Endodermal cell (in vitro differentiated cells): ENCODE measurements at regions not wholly inside any gene's neighbourhood (a gene's known extent, or its start where the extent isn't known, plus 50 kb on each side); places are given as distances from the start of the nearest gene placed in this dataset.

Experiments
- DNase-seq: peaks from one replicate; pipeline ENCODE4 v3.0.0-alpha.2; 2017
- H3K27ac ChIP-seq: 2 replicates; pipeline ENCODE4 v1.5.1; 2013; ENCODE audit warnings: mild to moderate bottlenecking, low read depth, low read length, moderate library complexity
- H3K27me3 ChIP-seq: 2 replicates; pipeline ENCODE4 v1.6.1; 2013; ENCODE audit warnings: mild to moderate bottlenecking, low read length, moderate library complexity; ENCODE audit not compliant: insufficient read depth, control insufficient read depth, poor library complexity, severe bottlenecking
- H3K36me3 ChIP-seq: 2 replicates; pipeline ENCODE4 v1.7.0; 2013; ENCODE audit warnings: mild to moderate bottlenecking, low read length, moderate library complexity; ENCODE audit not compliant: control insufficient read depth, insufficient read depth
- H3K4me1 ChIP-seq: one replicate; pipeline ENCODE4 v1.7.0; 2013; ENCODE audit warnings: low read length; ENCODE audit not compliant: control insufficient read depth, insufficient read depth
- H3K4me3 ChIP-seq: 2 replicates; pipeline ENCODE4 v1.5.1; 2013; ENCODE audit warnings: mild to moderate bottlenecking, low read length, moderate library complexity
- H3K9ac ChIP-seq: 2 replicates; pipeline ENCODE4 v1.6.1; 2013; ENCODE audit warnings: mild to moderate bottlenecking, low read length, moderate library complexity; ENCODE audit not compliant: poor library complexity, severe bottlenecking; ENCODE audit errors: extremely low read depth
- H3K9me3 ChIP-seq: 2 replicates; pipeline ENCODE4 v1.6.1; 2013; ENCODE audit warnings: mild to moderate bottlenecking, low read length, moderate library complexity; ENCODE audit not compliant: control insufficient read depth
- H3K27ac Mint-ChIP-seq: 2 replicates; pipeline ENCODE4 v1.8.0; 2020; ENCODE audit warnings: mixed read lengths
- H3K27me3 Mint-ChIP-seq: 2 replicates; pipeline ENCODE4 v1.8.0; 2021; ENCODE audit warnings: mild to moderate bottlenecking, mixed read lengths; ENCODE audit not compliant: insufficient read depth
- H3K36me3 Mint-ChIP-seq: 2 replicates; pipeline ENCODE4 v1.8.0; 2020; ENCODE audit warnings: low read depth, mixed read lengths
- H3K4me1 Mint-ChIP-seq: 2 replicates; pipeline ENCODE4 v1.8.0; 2020; ENCODE audit warnings: mixed read lengths
- H3K4me3 Mint-ChIP-seq: 2 replicates; pipeline ENCODE4 v1.8.0; 2020; ENCODE audit warnings: mild to moderate bottlenecking, moderate library complexity, mixed read lengths
- H3K9me3 Mint-ChIP-seq: 2 replicates; pipeline ENCODE4 v1.8.0; 2020; ENCODE audit warnings: mild to moderate bottlenecking, mixed read lengths
- WGBS, 2 experiments: methylation state at CpG; one replicate each; pipeline versions ENCODE4 v1.1.5 to v1.1.7; 2013; ENCODE audit warnings: missing lambda C conversion rate in 2 of 2, mixed read lengths in 1 of 2; ENCODE audit not compliant: insufficient coverage in 1 of 2, insufficient read length in 1 of 2; 5-methylcytosine and 5-hydroxymethylcytosine counted together
- TF ChIP-seq, protein P1 (sequence below): fragments of 200-600 bp; sonication (generic); conservative IDR thresholded peaks from 2 replicates; pipeline ENCODE4 v1.5.0; 2021; ENCODE audit warnings: antibody characterized with exemption, mild to moderate bottlenecking

GRCh38 chr5:141765896-141766551 lies 84.0 kb upstream of the ARAP3 start:
- Mint-ChIP-seq H3K4me1 (peaks cover 1% of the 10 kb centered on the region), H3K9me3 (no peaks in the 10 kb centered on the region), H3K4me3 (no peak overlapping the region), H3K27ac (no peak overlapping the region), H3K36me3 (no peaks in the 10 kb centered on the region), H3K27me3 (peaks cover 3% of the 10 kb centered on the region)
- Histone ChIP-seq H3K9me3 (no peaks in the 10 kb centered on the region), H3K36me3 (no peaks in the 10 kb centered on the region), H3K27ac (no peak overlapping the region), H3K27me3 (no peaks in the 10 kb centered on the region), H3K4me1 (no peaks in the 10 kb centered on the region), H3K4me3 (no peak overlapping the region), H3K9ac (no peak overlapping the region)
- TF ChIP-seq, protein P1, sequence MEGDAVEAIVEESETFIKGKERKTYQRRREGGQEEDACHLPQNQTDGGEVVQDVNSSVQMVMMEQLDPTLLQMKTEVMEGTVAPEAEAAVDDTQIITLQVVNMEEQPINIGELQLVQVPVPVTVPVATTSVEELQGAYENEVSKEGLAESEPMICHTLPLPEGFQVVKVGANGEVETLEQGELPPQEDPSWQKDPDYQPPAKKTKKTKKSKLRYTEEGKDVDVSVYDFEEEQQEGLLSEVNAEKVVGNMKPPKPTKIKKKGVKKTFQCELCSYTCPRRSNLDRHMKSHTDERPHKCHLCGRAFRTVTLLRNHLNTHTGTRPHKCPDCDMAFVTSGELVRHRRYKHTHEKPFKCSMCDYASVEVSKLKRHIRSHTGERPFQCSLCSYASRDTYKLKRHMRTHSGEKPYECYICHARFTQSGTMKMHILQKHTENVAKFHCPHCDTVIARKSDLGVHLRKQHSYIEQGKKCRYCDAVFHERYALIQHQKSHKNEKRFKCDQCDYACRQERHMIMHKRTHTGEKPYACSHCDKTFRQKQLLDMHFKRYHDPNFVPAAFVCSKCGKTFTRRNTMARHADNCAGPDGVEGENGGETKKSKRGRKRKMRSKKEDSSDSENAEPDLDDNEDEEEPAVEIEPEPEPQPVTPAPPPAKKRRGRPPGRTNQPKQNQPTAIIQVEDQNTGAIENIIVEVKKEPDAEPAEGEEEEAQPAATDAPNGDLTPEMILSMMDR, result no peak
- WGBS, 2 experiments, result 57 to 80% methylated on average over 1 to 2 of the region's 2 CpGs
- DNase-seq, result no peak

DNA sequence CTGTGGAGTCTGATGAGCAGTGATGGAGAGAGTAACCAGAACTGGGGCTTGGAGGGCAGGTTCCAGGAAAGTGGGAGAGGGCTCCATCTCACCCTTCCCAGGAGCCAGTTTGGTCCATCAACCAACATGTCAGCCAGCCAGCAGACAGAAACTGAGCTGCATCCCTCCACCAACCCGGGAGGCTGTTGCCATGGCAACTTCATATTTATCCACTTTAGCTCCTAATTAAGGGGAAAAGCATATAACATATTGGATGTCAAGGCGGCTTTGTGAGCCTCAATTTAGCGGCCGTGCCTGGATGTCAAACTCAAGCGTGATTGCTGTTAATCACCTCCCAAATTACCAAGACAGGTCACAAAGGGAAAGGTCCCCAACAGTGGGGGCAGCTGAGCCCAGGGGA lies 81.5 kb upstream of the ARAP3 start:
- Histone ChIP-seq H3K27me3 (no peaks in the 10 kb centered on the region), H3K9me3 (no peaks in the 10 kb centered on the region), H3K36me3 (no peaks in the 10 kb centered on the region), H3K9ac (no peak overlapping the region), H3K4me1 (no peaks in the 10 kb centered on the region), H3K4me3 (no peak overlapping the region), H3K27ac (no peak overlapping the region)
- DNase-seq, result no peak
- Mint-ChIP-seq H3K9me3 (no peaks in the 10 kb centered on the region), H3K27ac (no peak overlapping the region), H3K36me3 (no peaks in the 10 kb centered on the region), H3K4me3 (no peak overlapping the region), H3K27me3 (peaks cover 4% of the 10 kb centered on the region), H3K4me1 (peaks cover 4% of the 10 kb centered on the region)
- 78 to 93% methylated on average over 4 to 5 of the region's 5 CpGs for WGBS, 2 experiments
- TF ChIP-seq, protein P1, result no peak

- no peak overlapping the region for H3K27ac ChIP-seq
- Mint-ChIP-seq H3K4me1 (peaks cover 11% of the 10 kb centered on the region), H3K9me3 (no peaks in the 10 kb centered on the region), H3K36me3 (no peaks in the 10 kb centered on the region), H3K4me3 (no peak overlapping the region), H3K27ac (no peak overlapping the region), H3K27me3 (peaks cover 8% of the 10 kb centered on the region)
- no peaks in the 10 kb centered on the region for H3K4me1 ChIP-seq
- no peak for DNase-seq
- H3K4me3 ChIP-seq, result no peak overlapping the region
- no peaks in the 10 kb centered on the region for H3K27me3 ChIP-seq
- H3K9me3 ChIP-seq, result no peaks in the 10 kb centered on the region
- H3K36me3 ChIP-seq, result no peaks in the 10 kb centered on the region
- WGBS, 2 experiments, result 87 to 90% methylated on average over 8 of the region's 8 CpGs
- TF ChIP-seq, protein P1, result no peak
- H3K9ac ChIP-seq, result no peak overlapping the region
Observed at GRCh38 chr5:141762790-141763368, 80.8 kb upstream of the ARAP3 start.
